Inflammatory macrophage (primary cell): ENCODE measurements at regions not wholly inside any gene's neighbourhood (a gene's known extent, or its start where the extent isn't known, plus 50 kb on each side); places are given as distances from the start of the nearest gene placed in this dataset.

Experiments
- DNase-seq, 2 donors: peaks; one replicate each; pipeline ENCODE4 v3.0.0-alpha.2; 2020 to 2022

DNA sequence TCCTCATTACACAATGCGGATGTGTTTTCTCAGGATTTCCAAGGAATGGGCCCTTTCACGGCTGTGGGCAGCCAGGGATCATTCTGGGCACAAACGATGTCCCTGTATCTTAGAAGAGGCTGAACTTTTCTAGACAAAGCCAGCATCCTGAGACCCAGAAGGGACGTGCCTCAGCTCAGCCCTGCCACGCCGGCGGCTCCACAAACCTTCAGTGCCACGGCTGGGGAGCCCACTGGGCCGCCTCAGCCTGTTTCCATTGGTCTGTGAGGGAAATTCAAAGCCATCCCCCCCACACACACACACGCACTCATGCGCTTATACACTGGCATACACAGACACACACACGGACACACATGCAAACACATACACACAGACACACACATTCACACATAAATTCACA, 344.9 kb upstream of the MKI67 start:
- no peak for DNase-seq

DNA sequence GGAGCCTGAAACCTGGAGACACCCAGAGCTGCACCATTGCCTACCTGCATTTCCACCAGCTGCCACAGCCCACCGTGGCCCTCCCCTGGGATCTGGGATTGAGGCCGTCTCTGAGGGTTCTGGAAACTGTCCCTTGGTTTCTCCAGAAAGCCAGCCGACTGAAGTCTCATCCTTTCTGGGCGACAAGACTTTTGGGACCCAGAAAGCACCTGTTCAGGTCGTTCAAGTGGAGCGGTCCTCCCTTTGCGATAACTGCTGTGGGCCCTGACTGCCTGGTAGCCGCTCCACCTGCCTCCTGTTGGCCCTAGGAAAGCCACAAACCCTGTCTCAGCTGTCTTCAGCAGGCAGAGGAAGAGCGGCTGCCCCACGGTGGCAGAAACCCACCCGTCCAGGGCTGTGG, 346.0 kb upstream of the MKI67 start:
- DNase-seq: no peak

DNA sequence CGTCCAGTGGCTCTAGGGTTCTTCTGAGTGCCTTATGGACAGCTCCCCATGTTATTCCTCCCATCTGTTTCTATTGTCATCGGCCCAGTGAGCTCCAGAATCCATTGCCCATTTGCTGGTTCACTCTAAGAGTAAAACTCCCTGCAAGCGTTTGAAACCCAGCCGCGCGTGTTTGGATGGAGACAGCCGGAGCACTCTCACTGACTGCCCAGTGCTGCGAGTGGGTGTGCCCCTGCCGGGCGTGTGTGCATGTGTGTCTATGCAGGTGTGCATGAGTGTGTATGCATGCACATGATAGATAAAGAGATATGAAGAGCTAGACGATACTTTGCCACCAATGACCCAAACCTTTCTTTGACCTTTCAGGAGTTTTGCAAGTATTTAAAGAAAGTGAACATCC, 347.2 kb upstream of the MKI67 start:
- DNase-seq: no peak

DNA sequence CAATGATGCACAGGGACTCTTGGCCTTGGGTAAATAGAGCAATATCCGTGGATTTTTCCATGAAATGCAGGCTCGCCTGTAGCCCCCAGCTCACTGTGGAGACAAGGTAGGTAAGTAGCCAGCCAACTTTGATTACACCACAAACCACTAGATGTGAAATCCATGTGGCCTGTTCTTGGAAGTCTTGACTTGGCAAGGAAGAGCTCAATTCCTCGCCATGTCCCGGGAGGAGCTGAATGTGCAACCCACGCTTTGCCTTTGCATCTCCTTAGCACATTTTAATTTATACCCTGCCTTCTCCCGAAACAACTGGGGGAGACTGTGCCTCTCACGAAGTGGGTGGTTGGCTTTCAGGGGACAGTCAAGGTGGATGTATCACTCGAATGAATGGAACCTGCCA, 347.7 kb upstream of the MKI67 start:
- DNase-seq: no peak

DNA sequence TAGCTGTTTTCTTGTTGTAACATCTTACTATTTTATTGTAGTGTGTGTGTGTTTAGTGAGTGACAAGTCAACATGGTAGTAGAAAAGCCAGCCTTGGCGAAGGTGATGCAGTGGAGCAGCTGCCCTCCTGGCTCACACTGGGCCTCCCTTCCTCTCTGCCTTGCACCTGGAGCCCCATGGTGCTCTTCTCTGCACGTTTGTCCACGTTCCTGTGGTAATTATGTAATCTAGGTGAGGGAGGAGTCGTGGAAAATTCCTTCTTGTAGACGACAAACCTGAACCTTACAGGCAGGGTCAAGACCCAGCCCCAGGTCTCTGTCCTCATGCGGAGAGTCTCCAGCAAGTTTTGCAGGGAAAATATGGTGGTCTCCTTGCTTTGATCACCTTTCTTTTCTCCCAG, 348.3 kb upstream of the MKI67 start:
- no peak for DNase-seq

DNA sequence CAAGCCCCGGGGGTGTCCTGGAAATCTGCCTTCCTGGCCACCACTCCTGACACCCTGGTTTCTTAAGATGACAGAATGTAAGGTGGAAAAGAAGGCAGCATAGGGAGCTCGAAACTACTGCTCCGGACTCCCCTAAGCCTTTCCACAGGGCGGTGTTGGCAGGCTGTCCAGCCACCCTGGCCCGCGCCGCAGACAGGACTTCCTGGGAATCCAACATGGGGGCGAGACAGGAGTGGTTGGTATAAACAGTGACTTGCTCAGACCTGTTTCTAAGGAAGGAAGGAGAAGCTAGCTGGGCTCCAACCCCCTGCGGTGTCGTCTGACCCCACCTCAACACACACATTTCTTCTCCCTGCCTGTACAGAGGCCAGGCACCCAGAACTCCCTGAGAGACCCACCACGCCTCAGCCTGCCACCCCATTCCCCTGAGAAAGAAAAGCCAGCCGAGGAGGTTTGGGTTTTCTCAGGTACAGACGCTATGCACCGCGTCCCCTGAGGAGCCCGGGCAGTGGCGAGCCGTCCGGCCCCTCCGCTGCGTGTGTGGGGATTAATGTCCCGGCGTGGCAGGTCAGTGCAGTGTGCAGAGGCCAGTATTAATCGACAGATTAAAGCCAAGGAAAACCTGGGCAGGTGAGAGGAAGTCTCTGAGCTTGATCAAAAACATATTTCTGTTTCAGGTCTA, 349.6 kb upstream of the MKI67 start:
- DNase-seq: no peak

DNA sequence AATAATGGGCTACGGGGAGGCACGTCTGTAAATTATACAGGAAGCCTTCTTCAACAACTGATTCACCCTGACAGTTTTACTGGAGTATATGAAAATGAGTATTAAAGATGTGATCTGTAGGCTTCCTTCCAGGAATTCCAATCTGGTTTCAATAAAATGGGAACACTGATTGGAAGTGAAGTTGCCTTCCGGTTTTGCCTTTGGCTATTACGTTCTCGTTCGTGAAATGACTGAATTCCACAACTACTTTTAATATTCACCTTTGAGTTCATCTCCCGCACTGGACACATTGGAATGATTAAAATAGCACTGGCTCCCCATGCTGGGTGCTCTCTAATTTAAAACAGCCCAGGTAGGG, 350.1 kb upstream of the MKI67 start:
- no peak for DNase-seq

DNA sequence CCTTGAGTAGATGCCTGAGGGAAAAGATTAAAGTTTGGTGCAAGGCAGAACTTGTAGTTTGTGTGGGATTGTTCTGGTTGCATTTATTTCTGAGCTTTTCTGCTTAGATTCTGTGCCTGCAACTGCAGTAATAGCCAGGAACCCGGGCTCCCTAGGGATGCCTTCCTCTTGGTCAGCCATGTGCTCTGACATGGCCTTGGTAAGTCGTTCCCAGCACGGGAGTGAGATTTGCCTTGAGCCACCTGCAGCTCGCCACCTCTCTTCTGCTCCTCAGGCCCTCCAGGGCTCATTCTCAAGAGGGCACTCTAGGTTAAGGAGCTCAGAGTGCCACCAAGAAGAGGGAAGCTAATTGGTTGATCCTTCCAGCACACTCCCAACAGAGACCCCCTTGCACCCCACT, 350.6 kb upstream of the MKI67 start:
- no peak for DNase-seq

DNA sequence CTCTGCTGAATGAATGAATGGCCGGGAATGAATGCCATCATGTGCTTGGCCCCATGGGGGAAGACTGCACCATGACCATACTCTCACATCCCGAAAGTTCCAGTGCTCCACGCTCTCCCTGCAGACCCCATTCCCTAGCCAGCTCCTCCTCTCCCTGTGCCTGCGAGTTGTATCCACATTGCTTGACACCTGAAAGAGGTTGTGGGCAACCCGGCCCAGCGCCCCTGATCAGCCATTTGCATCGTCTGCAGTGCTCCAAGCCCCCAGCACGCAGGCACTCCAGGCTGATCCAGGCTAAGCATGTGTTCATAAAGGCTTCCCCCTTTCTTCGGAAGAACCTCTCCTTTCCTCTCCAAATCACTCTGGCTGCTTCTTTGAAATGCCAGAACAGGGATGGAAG, 354.4 kb upstream of the MKI67 start:
- no peak for DNase-seq

DNA sequence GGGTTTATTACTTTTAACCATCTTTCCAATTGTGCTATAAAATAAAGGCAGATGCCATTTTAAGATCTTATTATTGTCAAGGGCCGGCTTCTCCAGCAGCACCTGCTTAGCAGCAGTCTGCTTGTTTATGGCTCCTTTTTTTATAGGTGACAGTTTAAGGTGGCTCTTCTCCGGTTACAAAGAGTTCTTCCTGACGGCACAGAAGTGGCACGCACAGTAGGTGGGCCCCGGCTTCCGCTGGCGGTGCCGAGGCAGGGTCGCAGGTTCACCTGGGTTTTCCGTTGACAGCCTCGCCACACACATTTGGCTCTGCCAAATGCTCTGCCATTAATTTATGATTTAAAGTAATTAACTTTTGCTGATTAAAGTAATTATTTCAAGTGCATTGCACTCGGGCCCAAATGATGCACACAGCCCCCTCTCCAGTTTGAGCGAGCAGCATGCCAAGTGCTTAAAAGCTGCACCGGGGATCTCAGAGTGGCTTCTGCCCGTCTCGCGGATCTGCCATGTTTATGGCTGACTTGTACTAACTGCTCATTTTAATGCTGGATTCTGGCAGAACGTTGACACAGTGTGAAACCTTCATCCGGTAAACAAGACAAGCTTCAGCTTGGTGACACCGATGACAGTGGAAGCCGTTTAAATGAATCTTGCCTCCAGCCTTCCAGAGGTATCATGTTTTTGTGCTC, 355.1 kb upstream of the MKI67 start:
- DNase-seq: no peak

DNA sequence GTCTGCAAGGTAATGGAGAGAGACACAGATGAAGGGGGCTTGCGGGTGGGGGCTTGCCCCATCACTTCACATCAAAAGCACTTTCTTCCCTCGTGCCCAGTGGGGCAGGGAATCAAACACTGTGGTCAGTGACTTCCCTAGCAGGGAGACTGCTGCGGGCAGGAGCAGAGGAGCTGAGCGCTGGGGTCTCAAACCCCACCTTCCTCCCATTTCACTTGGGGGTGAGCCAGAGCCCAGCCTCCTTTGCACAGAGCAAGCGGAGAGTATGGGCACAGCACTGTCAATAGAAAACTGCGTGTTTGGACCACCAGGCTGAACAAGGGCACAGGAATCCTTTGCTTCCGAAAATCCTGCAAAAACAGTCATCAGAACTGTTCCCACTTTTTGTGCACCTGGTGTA, 355.8 kb upstream of the MKI67 start:
- no peak for DNase-seq

DNA sequence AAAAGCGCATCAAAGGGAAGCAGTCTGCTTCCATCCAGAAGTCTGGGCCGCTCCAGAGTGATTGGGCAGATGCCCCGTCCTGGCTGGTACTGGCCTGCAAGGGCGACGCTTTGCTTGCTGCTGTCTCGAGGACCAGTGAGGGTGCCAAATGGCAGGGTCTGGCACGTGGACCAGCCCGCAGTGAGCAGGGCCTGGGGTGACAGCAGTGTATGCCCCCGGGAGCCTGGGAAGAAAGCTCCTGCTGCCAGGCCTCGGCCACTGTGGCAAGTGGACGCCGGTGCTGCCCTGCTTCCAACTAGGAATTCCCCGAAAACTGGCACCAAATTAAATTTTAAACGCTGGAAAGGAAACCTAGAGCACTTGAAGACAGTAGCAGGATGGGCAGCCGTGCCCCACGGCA, 357.0 kb upstream of the MKI67 start:
- DNase-seq: no peak

DNA sequence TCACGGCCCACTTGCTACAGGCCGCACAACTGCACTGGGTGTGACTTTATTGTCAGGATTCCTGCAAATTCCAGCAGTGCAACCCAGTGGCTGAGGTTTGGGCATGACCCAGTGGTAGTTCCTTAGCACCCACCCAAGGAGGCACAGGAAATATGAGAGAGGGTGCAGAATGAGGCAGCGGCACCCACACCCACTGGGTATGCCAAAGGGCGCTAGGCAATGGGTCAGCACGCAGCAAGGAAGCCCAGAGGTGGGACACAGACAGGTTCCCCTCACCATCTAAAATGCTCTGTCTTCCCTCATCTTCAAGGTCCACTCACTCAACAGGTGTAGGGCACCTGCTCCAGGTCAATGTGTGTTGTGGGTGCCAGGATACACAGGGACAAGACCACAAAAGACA, 357.8 kb upstream of the MKI67 start:
- DNase-seq: no peak

DNA sequence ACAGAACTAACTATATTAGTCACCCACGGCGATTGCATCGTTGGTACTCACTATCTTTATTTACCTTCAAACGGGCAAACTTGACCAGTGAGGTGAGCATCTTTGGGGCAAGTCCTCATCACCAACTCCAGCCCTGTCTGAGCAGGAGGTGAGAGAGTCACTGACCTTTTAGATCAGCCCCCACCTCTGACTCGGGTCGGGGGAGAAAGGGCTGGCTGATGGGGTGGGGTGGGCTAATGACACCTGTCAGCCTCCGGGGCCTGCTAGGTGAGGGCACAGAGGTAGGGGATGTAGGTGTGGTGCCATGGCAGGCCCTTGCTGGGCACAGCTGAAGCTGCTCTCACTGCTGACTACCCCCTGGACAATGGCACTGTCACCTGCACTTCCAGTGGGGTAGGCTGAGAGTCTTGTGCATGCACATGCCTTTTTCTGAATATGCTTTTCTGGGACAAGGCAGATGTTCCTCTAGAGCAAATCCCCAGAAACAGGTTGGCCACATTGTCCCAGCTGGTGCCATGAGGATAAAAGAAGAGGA, 359.5 kb upstream of the MKI67 start:
- no peak for DNase-seq

DNA sequence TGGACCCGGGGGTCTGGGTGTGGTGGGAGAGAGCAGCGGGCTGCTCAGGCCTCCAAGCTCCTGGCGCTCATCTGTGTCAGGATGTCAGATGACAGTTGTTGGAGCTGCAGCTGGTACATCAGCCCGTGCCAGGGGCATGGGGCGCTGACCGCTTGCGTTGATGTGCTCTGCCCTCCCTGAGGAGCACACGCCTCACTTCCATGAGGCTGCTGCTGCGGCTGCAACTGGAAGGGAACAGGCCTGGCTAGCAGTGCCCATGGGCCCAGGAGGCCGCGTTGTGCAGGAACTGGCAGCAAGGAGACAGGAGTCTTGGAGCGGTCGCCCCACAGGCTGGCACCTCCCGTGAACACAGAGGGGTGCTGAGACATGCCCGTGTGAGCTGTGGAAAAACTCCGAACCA, 361.3 kb upstream of the MKI67 start:
- DNase-seq: no peak

DNA sequence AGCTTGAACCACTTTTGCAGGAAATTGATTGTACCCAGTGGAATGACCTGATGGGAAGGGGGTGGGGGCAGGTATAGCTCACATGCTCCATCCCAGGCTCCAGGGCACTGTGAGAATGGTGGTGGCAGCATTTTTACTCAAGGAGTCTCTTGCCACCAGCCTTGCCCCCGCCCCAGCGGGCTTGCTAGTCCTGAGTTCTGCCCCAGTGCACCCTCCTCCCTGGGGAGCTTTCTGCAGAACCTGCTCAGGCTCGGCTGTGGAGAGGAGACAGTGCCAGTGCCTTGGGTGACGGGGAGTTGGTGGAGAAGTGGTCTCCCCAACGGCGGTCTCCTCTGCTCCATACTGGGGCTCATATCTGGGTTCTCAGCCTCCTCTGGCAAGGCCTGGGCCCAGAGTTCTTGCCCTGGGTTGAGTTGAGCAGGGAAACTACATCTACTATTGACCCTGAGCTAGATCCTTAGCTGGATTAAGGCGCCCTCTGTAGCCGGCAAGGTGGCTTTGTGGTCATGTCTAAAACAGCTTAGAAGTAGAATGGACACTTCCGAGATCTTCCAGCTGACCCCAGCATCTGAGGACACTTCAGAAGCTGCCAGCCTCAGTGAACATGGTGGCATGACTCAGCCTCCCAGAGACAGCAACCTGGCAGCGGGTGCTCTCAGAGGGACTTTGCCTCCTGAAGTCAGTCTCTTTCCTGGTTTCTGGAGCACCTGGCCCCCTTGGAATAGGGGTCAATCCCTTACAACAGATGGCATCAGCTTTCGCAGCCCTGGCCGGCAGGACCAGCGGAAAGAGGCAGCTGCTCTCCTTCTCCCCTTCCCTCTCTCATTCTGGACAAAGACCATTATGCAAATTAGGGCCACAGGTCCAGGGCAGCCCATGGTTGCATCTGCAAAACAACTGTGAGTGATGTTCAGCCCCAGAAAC, 363.4 kb upstream of the MKI67 start:
- DNase-seq: no peak

DNA sequence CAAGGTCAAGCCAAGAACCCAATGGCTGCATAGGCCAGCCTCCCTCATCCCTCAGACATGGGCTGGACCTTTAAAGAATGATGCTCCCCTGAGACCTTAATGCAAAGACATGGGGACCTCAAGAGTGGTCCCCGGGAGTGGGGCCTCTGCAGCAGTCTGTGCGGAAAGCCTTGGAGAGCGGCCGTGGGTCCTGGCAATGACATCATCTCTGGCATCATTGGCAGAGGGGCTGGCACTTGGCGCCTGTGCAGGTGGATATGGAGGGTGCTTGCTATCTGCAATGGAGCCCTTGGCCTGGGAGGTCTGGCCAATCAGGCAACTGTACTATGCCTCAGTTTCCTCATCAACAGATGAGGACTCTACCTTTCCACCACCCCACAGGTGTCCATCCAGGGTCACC, 365.5 kb upstream of the MKI67 start:
- no peak for DNase-seq

DNA sequence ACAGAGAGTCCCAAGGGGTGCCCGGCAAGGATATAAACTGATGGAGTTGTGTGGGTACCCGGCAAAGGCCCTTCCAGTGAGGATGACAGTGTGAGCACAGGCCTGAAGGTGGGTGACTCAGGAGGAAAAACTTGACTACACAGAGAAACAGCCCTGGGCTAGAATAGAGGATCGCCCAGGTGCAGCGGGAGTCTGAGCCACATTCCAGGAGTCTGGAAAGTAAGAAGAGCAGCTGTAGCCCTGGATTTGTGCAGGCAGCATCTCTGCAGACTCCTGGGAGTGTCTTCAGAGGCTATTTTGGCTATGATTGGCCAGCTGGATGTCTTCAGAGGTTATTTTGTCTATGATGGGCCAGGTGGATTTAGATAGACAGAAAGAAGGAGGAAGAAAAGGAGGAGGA, 367.6 kb upstream of the MKI67 start:
- no peak for DNase-seq

DNA sequence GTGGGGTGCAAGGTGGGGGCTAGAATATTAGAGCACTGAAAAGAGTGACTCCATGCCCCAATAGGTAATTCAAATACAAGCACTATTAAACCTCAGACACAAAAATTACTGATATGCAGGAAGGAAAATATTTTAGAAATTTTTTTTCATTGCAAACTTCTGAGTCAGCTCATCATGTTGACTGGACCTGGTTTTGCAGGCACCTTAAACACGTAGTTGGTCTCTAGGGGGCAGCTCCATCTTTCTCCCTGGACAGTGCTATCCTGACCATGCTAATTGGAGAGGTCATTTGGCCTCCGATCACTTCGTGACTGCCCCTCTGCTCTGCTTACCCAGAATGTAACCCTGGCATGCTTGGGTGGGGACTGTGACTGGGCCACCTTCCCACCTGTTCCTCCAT, 368.4 kb upstream of the MKI67 start:
- DNase-seq: no peak

DNA sequence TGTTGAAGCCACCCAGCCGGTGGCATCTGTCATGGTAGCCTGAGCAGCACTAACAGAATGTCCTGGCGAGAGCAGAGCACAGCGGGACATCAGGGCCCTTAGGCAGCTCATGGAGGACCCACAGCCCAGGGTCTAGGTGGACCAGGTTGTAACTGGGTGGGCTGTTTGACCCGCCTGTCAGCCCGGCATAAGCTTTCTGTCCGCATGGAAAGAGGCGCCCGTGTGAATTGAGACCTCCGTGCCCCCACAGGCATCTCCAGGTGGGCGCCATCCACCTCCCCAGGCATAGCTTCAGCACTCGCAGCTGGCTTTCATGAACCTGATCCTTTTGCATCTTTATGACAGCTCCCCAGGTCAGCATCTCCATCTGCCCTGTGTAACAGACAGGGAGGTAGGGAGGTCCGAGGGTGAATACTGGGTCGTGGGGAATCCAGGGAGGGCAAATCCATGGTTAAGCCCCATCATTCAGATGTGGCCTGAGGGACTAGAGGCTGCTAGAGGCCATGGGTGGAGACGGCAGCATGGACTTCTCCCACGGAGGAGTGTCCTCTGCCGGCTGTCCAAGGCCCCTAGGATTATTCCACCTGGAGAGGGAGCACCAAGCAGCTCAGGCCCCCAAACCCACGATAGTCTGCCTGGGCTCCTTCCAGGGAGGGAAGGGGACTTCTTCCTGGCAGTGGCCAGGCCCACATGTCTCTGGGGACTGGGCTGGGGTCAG, 371.6 kb upstream of the MKI67 start:
- DNase-seq: no peak

DNA sequence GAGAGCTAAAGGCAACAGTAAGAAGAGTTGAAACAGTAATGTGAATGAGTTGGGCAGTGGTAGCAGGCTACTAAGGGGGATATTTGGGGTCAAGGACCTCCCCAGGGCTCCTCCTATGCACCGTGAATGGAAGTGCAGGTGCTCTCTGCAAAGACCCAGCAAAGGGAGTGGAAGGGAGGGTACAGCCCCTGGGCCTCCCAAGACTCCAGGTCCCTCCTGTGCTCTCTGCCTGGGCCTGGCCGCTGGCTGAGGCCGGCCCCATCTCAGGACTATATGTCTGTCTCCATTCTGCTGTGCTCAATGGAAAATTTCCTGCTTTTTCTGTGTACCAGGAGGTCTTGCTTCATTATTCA, 372.1 kb upstream of the MKI67 start:
- no peak for DNase-seq

DNA sequence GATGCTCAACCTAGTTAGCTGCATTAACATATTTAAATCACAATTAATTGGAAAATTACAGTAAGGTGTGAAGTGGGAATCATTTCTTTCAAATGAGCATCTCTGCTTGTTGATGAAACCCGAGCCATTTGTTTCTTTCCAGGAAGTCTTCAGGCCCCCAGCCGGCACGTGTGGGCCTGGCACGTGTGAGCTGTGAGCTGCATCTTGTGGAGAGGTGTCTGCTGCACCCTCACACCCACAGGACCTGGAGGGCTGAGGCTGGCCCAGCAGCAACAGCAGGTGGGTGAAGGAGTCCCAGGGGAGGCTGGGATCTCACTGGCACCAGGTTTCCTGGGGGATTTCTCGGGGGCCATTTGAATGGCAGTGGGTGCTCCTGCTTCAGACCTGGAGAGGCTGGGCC, 372.5 kb upstream of the MKI67 start:
- DNase-seq: no peak

DNA sequence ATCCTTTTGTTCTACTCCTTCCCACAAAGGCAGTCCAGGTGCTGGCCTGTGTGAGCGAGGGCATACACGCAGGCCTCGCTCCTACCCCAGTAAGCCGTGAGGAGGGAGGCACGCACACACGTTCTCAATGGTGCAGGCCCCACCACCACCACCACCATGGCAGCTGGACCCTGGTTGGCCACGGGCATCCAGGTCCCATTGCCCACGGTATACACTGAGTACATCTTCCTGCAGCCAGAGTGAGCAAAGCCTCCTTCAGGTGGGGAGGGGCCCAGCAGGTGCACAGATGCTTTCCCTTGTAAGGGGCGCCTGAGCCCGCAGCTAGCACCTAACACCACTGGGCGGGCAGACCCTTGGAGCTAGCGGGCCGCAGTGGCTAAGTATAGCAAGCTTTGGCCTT, 373.3 kb upstream of the MKI67 start:
- DNase-seq: no peak
